T-helper 17 cell (primary cell): ENCODE measurements at regions not wholly inside any gene's neighbourhood (a gene's known extent, or its start where the extent isn't known, plus 50 kb on each side); places are given as distances from the start of the nearest gene placed in this dataset.

ENCODE experiments used
- ATAC-seq: fragments of 150-1000 bp; cut with Tn5 transposase; 2 replicates; pipeline ENCODE4 v1.10.0; 2021; ENCODE audit warnings: mild to moderate bottlenecking, moderate library complexity
- DNase-seq, 3 donors: peaks; one replicate each; pipeline versions ENCODE4 v3.0.0 to v3.0.0-alpha.2; 2020 to 2021
- H3K9me3 ChIP-seq: one replicate; pipeline ENCODE4 v1.7.0; 2013; ENCODE audit warnings: low read length, mild to moderate bottlenecking; ENCODE audit not compliant: control insufficient read depth, poor library complexity, severe bottlenecking
- H3K27ac Mint-ChIP-seq: one replicate; pipeline ENCODE4 v1.8.0; 2022; ENCODE audit warnings: mild to moderate bottlenecking, moderate library complexity, mixed read lengths
- H3K27me3 Mint-ChIP-seq: one replicate; pipeline ENCODE4 v1.8.0; 2022; ENCODE audit warnings: mixed read lengths
- H3K36me3 Mint-ChIP-seq: one replicate; pipeline ENCODE4 v1.8.0; 2022; ENCODE audit warnings: low read depth, mixed read lengths
- H3K4me1 Mint-ChIP-seq: one replicate; pipeline ENCODE4 v1.8.0; 2022; ENCODE audit warnings: mild to moderate bottlenecking, mixed read lengths
- H3K4me3 Mint-ChIP-seq: one replicate; pipeline ENCODE4 v1.8.0; 2022; ENCODE audit warnings: mild to moderate bottlenecking, moderate library complexity, mixed read lengths

DNA sequence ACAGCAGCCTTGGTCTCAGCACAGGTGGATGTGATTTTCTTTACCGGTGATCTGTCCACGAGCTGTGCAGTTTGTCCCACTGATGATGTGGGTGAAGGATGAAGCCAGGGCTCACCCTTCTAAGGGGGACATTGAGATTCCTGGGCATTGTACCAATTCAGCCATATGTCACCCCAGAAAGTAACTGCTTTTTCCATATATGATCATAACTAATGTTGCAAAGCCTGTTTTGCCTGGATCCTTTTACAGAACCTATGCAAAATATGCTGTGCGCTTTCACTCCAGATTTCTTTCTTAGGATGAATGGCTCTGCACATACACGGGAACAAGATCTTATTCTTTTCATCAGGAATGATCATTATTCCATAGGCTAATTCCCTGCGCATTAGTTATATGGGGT lies 96.9 kb upstream of the POU3F3 start:
- H3K9me3 ChIP-seq = no peaks in the 10 kb centered on the region
- Mint-ChIP-seq H3K27ac (no peak overlapping the region), H3K36me3 (no peaks in the 10 kb centered on the region), H3K4me3 (no peak overlapping the region), H3K4me1 (no peaks in the 10 kb centered on the region), H3K27me3 (no peaks in the 10 kb centered on the region)
- no peak for ATAC-seq
- DNase-seq = no peak

DNA sequence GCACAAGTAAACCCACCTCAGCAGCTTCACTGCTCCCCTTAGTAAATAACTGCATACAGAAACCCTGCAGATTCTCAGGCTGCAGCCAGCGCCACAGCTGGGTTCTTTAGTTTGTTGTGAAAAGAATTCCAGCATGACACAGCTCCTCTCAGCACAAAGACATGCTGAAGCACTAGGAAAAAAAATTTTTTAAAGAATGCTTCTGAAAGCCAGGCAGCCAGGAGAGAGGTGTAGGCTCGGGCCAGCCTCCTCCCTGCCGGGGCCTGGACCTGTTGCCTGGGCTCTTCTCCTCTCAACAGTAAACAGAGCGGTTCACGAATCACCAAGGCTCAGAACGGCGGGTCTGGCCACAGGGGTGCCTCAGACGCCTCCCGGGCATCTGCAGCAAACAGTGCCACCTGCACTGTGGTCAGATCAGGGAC lies 95.7 kb upstream of the POU3F3 start:
- Mint-ChIP-seq H3K27ac (no peak overlapping the region), H3K27me3 (no peaks in the 10 kb centered on the region), H3K36me3 (no peaks in the 10 kb centered on the region), H3K4me3 (no peak overlapping the region), H3K4me1 (no peaks in the 10 kb centered on the region)
- ATAC-seq (no peak), DNase-seq (no peak)
- no peaks in the 10 kb centered on the region for H3K9me3 ChIP-seq

DNA sequence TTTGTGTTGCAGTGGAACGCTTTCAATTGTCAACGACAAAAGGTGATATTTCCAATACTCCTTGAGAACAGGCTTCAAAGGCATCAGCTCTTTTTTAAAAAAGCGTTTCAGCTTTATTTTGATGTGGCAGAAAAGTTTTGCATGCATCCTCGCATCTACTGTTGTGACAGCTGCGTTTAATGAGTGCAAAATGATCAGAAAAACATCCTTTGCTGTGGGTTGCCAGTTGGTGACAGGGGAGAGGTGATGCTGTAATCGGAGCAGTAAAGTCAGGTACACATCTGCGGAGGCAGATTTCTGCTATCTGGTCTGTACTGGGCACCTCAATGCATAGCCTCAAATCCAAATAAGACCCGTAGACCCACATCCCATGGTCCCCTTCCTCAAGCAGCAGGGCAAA lies 91.9 kb upstream of the POU3F3 start:
- H3K9me3 ChIP-seq = no peaks in the 10 kb centered on the region
- Mint-ChIP-seq H3K27ac (no peak overlapping the region), H3K36me3 (no peaks in the 10 kb centered on the region), H3K27me3 (no peaks in the 10 kb centered on the region), H3K4me3 (no peak overlapping the region), H3K4me1 (no peaks in the 10 kb centered on the region)
- DNase-seq (no peak), ATAC-seq (no peak)

DNA sequence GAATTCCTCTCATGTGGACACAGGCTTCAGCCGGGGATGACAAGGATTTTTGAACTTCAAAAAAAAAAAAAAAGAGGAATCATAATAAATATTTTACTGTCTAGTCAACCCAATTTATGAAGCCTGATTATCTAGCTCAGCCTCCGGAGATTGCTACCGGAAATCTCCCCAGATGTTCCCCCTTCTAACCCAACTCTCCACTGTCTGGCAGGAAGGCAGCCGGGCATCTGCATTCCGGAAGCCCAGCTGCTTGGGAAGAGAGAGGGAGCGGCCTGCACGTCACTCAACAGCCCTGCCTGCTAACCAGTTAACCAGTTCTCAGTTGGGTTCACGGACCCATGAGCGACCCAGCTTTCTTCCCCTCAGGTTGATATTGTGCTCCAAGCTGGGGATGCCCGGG lies 87.2 kb upstream of the POU3F3 start:
- H3K27me3 Mint-ChIP-seq = no peaks in the 10 kb centered on the region
- ATAC-seq = no peak

DNA sequence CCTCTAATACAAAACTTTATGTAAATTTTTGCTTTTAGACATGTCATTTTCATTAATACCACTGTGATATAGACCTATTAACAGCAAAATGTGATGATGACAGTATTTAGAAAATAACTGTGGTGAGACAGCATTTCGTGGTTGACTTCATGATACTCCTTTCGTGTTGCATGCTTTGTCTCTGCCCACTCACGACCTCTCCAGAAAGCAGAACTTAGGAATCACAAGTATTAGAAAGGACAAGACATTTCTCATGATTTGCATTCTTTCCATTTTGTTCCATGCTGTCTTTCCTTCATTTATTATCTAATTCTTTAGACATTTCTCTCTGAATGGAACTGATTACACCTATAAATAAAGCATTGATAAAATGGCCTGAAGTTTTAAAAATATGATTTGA lies 85.2 kb upstream of the POU3F3 start:
- H3K27me3 Mint-ChIP-seq = no peaks in the 10 kb centered on the region

More for the DNA sequence above, 87.2 kb upstream of the POU3F3 start:
- no peak for DNase-seq
- Mint-ChIP-seq H3K4me1 (no peaks in the 10 kb centered on the region), H3K36me3 (no peaks in the 10 kb centered on the region), H3K27ac (no peak overlapping the region), H3K4me3 (no peak overlapping the region)
- H3K9me3 ChIP-seq = no peaks in the 10 kb centered on the region

DNA sequence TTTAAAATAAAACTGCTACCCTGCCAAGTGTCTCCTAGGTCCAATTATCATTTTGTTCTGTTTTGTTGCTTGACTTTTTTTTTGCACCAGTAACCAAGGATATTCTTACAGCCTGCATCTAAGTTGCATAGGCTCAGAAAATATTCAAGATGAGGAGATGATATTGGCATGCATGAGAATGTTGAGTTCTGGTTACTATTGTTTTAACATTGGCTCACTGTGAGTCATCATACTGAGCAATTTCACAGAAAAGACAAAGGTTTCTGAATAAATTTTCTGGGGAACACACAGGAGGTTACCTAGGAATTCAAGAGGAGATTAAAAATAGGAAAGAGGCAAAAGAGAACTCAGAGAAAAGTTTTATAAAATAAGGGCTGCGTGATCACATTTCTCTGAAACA lies 84.8 kb upstream of the POU3F3 start:
- Mint-ChIP-seq H3K4me3 (no peak overlapping the region), H3K27ac (no peak overlapping the region), H3K36me3 (no peaks in the 10 kb centered on the region), H3K4me1 (no peaks in the 10 kb centered on the region), H3K27me3 (no peaks in the 10 kb centered on the region)
- ATAC-seq (no peak), DNase-seq (no peak)
- no peaks in the 10 kb centered on the region for H3K9me3 ChIP-seq

More for the DNA sequence above, 85.2 kb upstream of the POU3F3 start:
- H3K4me3 Mint-ChIP-seq = no peak overlapping the region
- no peaks in the 10 kb centered on the region for H3K4me1 Mint-ChIP-seq
- no peaks in the 10 kb centered on the region for H3K9me3 ChIP-seq
- no peak overlapping the region for H3K27ac Mint-ChIP-seq
- H3K36me3 Mint-ChIP-seq = no peaks in the 10 kb centered on the region
- DNase-seq = no peak
- ATAC-seq = no peak

DNA sequence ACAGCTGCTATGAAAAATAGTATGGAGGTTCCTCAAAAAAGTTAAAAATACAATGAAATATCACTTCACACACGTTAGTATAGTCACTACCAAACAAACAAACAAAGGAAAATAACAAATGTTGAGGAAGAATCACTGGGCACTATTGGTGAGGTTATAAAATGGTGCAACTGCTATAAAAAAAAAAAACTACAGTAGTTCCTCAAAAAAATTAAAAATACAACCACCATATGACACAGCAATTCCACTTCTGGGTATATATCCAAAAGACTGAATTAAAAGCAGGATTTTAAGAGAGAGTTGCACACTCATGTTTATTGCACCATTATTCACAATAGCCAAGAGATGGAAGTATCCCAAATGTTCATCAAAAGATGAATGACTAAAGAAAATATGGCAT lies 80.9 kb upstream of the POU3F3 start:
- no peaks in the 10 kb centered on the region for H3K4me1 Mint-ChIP-seq
- DNase-seq = no peak
- no peak for ATAC-seq
- H3K4me3 Mint-ChIP-seq = no peak overlapping the region
- H3K9me3 ChIP-seq = no peaks in the 10 kb centered on the region
- no peak overlapping the region for H3K27ac Mint-ChIP-seq
- H3K27me3 Mint-ChIP-seq = no peaks in the 10 kb centered on the region
- H3K36me3 Mint-ChIP-seq = peaks cover 2% of the 10 kb centered on the region

DNA sequence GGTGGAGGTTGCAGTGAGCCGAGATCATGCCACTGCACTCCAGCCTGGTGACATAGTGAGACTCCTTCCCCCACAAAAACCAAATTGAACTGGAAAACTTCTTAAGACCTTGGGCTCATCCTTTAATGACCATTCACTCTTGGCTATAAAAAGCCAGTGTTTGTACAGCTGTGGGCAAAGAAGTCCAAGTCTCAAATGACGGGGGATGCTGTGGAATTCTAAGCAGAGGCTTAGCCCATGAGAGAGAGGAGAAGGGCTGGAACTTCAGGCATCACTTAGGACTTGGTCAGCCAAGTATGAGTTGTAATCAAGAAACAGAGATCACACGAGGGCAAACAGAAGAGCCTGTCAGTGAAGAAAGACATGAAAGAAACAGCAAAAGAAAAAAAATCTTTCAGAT lies 79.3 kb upstream of the POU3F3 start:
- H3K27ac Mint-ChIP-seq = no peak overlapping the region
- DNase-seq = no peak
- H3K4me3 Mint-ChIP-seq = no peak overlapping the region
- no peaks in the 10 kb centered on the region for H3K4me1 Mint-ChIP-seq
- ATAC-seq = no peak
- no peaks in the 10 kb centered on the region for H3K9me3 ChIP-seq
- H3K27me3 Mint-ChIP-seq = no peaks in the 10 kb centered on the region
- H3K36me3 Mint-ChIP-seq = peaks cover 2% of the 10 kb centered on the region

DNA sequence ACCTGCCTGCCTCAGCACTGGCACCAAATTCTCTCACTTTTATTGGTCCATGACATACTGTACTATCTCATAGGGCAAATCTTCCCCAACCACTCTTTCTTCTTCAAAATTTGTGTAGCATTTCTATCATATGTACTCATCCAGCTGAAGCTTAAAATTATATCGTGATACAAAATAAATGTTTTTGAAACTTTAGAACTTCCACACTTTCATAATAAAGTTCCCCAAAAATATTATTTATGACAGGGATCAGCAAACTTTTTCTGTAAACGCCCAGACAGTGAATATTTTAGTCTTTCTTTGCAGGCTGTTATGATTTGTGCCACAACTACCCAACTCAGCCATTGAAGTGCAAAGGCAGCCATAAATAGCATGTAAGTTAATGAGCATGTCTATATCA lies 76.2 kb upstream of the POU3F3 start:
- ATAC-seq (no peak), DNase-seq (no peak)
- H3K9me3 ChIP-seq = no peaks in the 10 kb centered on the region
- H3K4me1 Mint-ChIP-seq = no peaks in the 10 kb centered on the region
- no peak overlapping the region for H3K27ac Mint-ChIP-seq
- no peak overlapping the region for H3K4me3 Mint-ChIP-seq
- no peaks in the 10 kb centered on the region for H3K27me3 Mint-ChIP-seq
- peaks cover 2% of the 10 kb centered on the region for H3K36me3 Mint-ChIP-seq

DNA sequence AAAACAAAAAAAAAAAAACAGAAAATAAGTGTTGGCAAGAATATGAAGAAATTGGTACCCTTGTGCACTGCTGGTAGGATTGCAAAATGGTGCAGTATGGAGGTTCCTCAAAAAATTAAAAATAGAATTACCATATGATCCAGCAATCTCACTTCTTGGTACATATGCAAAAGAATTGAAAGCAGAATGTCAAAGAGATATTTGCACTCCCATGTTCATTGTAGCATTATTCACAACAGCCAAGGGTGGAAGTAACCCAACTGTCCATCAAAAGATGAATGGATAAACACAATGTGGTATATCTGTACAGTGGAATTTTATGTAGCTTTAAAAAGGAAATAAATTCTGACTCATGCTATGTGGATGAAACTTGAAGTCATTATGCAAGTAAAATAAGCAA lies 72.8 kb upstream of the POU3F3 start:
- DNase-seq (no peak), ATAC-seq (no peak)
- no peaks in the 10 kb centered on the region for H3K9me3 ChIP-seq
- Mint-ChIP-seq H3K27ac (no peak overlapping the region), H3K4me1 (no peaks in the 10 kb centered on the region), H3K36me3 (peaks cover 2% of the 10 kb centered on the region), H3K4me3 (no peak overlapping the region), H3K27me3 (no peaks in the 10 kb centered on the region)

DNA sequence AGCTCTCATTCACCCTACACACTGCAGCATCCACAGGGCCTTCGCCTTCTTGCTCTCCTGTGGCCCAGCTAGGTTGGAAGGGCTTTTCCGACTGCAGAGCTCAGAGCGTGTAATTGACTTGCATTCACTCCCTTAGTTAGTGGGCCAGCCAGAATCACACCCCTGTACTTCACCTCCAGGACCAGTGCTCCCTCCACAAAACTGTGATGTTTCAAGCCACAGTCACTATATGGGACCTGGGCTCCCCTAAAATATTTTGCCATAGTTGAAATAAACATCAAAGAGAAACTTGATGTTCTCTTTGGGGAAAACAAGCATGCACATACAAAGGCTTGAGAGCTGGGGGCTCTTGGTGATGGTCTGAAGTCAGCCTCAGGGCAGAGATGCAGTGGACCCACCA lies 69.7 kb upstream of the POU3F3 start:
- Mint-ChIP-seq H3K36me3 (no peaks in the 10 kb centered on the region), H3K4me1 (no peaks in the 10 kb centered on the region), H3K27ac (no peak overlapping the region), H3K27me3 (peaks cover 5% of the 10 kb centered on the region), H3K4me3 (no peak overlapping the region)
- no peak for DNase-seq
- no peaks in the 10 kb centered on the region for H3K9me3 ChIP-seq
- ATAC-seq = no peak

DNA sequence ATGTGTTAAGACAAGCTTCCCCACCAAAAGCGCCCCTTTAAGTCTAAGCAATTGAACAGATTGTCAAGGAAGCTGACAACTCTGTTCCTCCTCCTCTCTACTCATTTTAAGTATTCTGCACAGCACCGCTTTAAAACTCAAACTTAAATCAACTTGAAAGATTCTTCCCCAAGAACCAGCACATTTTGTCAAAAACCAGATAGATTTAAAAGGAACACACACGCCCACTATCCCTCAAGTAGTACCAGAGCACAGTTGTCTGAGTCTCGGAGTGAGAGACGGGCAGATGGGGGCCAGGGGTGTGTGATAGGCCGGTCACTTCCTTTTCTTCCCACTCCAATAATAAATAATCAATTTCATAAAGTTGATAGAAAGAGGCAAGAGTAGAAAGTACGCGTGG lies 67.7 kb upstream of the POU3F3 start:
- ATAC-seq (no peak), DNase-seq (no peak)
- H3K9me3 ChIP-seq = no peaks in the 10 kb centered on the region
- no peaks in the 10 kb centered on the region for H3K4me1 Mint-ChIP-seq
- no peaks in the 10 kb centered on the region for H3K36me3 Mint-ChIP-seq
- no peak overlapping the region for H3K27ac Mint-ChIP-seq
- peaks cover 5% of the 10 kb centered on the region for H3K27me3 Mint-ChIP-seq
- H3K4me3 Mint-ChIP-seq = no peak overlapping the region

DNA sequence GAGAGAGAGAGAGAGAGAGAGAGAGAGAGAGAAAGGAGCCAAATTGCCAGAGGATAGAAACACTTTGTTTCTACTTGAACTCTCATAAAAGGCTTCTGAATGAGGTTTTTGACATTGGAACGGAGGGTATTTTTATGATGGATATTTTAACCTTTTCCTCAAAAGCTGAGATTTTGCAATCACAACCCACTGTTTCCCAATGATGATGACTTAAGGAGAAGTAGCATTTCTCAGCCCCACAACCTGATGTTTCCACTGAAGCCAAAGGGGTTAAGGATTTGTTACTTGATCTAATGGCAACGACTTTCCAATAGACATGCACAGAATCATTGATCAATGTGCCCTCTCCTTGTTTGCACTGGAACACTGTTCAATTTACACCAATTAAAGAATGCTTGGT lies 67.1 kb upstream of the POU3F3 start:
- Mint-ChIP-seq H3K4me3 (no peak overlapping the region), H3K36me3 (no peaks in the 10 kb centered on the region)

DNA sequence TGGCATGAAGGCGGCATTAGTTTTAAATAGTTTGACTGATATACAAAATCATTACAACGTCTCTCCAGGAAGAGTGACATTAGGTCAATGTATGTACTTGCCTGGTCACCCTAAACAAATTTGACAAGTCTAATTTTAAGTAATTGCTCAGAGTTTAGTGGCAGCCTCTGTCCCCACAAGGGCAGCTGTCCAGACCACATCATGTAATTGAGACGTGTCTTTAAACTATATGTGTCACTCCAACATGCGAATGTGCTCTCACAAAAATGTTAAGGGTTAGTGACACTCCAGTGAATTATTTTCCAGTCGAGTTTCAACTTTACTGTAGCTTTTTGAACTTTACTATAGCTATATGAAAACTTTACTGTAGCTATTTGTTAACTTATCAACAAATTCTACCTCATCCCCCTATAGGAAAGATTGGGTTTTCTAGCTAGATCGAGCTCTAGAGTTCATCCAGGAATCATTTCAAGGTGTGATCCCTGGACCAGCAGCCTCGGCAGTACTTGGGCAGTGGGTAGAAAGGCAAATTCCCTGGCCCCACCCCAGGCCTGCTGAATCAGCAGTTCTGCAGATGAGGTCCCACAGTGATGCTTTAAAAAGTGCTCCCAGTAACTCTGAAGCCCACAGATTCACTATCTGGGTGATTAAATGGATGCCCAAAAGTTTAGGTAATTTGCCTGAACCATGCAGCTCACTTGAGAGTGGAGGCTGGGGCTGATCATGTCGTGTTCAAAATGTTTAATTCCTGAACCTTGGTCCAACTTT lies 66.4 kb upstream of the POU3F3 start:
- Mint-ChIP-seq H3K4me3 (no peak overlapping the region), H3K27me3 (peaks cover 5% of the 10 kb centered on the region), H3K36me3 (no peaks in the 10 kb centered on the region), H3K4me1 (no peaks in the 10 kb centered on the region), H3K27ac (no peak overlapping the region)
- no peaks in the 10 kb centered on the region for H3K9me3 ChIP-seq
- no peak for ATAC-seq
- DNase-seq = no peak

More for the DNA sequence above, 67.1 kb upstream of the POU3F3 start:
- ATAC-seq (no peak), DNase-seq (no peak)
- no peaks in the 10 kb centered on the region for H3K9me3 ChIP-seq
- H3K27me3 Mint-ChIP-seq = peaks cover 5% of the 10 kb centered on the region
- no peak overlapping the region for H3K27ac Mint-ChIP-seq
- H3K4me1 Mint-ChIP-seq = no peaks in the 10 kb centered on the region
